ENCODE measurements at regions not wholly inside any gene's neighbourhood (a gene's known extent, or its start where the extent isn't known, plus 50 kb on each side); places are given as distances from the start of the nearest gene placed in this dataset.

DNA sequence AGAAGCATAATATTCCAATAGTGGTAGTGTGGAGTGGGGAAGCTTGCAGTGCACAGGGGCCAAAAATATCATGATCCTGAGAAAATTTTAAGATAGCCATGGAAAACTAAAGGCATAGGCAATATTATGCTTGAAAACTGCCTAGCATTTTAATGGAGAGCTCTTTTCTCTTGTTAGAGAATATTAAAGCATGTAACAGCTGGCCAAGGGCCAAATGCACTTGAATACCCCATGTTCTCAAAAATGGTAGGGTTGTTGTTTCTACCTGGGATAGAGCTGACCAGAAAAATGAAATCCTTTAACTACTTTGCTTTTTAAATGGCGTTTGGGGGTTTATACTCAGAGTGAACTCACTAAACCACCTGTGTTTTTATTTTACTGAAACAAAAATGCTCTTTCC, 739.6 kb upstream of the SLIT2 start:
- Histone ChIP-seq H3K9ac (replicated peaks; ENCODE audit: extremely low read depth, insufficient read depth, low read length) (no peak overlapping the region), H4K20me1 (replicated peaks; ENCODE audit: control insufficient read depth, extremely low read depth, insufficient read depth, low read length) (no peaks in the 10 kb centered on the region), H3K9me1 (replicated peaks; ENCODE audit: control insufficient read depth, extremely low read depth, insufficient read depth, low read length) (no peaks in the 10 kb centered on the region), H3K36me3 (ENCODE audit: control insufficient read depth in 2 of 2, extremely low read depth in 1 of 2, insufficient read depth in 2 of 2, low read length in 2 of 2) (no peaks in the 10 kb centered on the region), H3K79me2 (ENCODE audit: control insufficient read depth, insufficient read depth, low read length) (no peaks in the 10 kb centered on the region), H2AFZ (ENCODE audit: low read depth, low read length) (no peak overlapping the region), H3K4me3 (replicated peaks in 1 of 3; ENCODE audit: insufficient read depth in 1 of 3, low read depth in 1 of 3, low read length in 3 of 3) (no peak overlapping the region), H3K9me3 (replicated peaks; ENCODE audit: control insufficient read depth, insufficient read depth, low read length) (no peaks in the 10 kb centered on the region), H3K27ac (ENCODE audit: insufficient read depth, low read depth, low read length) (no peak overlapping the region), H3K4me1 (ENCODE audit: control insufficient read depth, extremely low read depth, insufficient read depth, low read length) (peaks cover 11% of the 10 kb centered on the region), H3K27me3 (ENCODE audit: control insufficient read depth in 2 of 2, insufficient read depth in 2 of 2, low read length in 2 of 2) (no peaks in the 10 kb centered on the region), H3K4me2 (ENCODE audit: insufficient read depth, low read length) (no peak overlapping the region)
- ChIA-PET CTCF (interaction anchor here (0.6 to 4.8 kb wide), 4 partner anchors 214 to 736 kb away, joined by 3 to 29 read pairs (median 3); no protein-coding TSS in a partner anchor), POLR2A (no interaction called here)
- TF ChIP-seq GATA2 (IDR thresholded peaks at IDR 0.05; ENCODE audit: insufficient read depth, insufficient read length, low read depth, low read length) (no peak), FOS (IDR thresholded peaks at IDR 0.05; ENCODE audit: borderline replicate concordance, insufficient read depth, low read length) (no peak), MYC (IDR thresholded peaks at IDR 0.05; ENCODE audit: low read depth, low read length) (no peak), POLR2A (IDR thresholded peaks at IDR 0.05; ENCODE audit: low read depth, low read length) (no peak), EZH2 (IDR thresholded peaks at IDR 0.05; ENCODE audit: borderline replicate concordance, low read depth, low read length, severe bottlenecking) (no peak), JUN (IDR thresholded peaks at IDR 0.05; ENCODE audit: borderline replicate concordance, insufficient read depth, insufficient read length, low read depth) (no peak), POLR2AphosphoS5 (IDR thresholded peaks at IDR 0.05; ENCODE audit: insufficient read depth, low read depth, low read length) (no peak)
- TF ChIP-seq, protein P1, sequence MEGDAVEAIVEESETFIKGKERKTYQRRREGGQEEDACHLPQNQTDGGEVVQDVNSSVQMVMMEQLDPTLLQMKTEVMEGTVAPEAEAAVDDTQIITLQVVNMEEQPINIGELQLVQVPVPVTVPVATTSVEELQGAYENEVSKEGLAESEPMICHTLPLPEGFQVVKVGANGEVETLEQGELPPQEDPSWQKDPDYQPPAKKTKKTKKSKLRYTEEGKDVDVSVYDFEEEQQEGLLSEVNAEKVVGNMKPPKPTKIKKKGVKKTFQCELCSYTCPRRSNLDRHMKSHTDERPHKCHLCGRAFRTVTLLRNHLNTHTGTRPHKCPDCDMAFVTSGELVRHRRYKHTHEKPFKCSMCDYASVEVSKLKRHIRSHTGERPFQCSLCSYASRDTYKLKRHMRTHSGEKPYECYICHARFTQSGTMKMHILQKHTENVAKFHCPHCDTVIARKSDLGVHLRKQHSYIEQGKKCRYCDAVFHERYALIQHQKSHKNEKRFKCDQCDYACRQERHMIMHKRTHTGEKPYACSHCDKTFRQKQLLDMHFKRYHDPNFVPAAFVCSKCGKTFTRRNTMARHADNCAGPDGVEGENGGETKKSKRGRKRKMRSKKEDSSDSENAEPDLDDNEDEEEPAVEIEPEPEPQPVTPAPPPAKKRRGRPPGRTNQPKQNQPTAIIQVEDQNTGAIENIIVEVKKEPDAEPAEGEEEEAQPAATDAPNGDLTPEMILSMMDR (IDR thresholded peaks at IDR 0.05; ENCODE audit: extremely low read depth in 1 of 2, insufficient read depth in 1 of 2, low read depth in 1 of 2, low read length in 2 of 2) = no peak
- TF ChIP-seq, protein P2, sequence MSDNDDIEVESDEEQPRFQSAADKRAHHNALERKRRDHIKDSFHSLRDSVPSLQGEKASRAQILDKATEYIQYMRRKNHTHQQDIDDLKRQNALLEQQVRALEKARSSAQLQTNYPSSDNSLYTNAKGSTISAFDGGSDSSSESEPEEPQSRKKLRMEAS (IDR thresholded peaks at IDR 0.05; ENCODE audit: insufficient read depth, insufficient read length) = no peak
- intact Hi-C loops (cut with micrococcal nuclease) (no loop called here), dilution Hi-C loops (cut with MboI; ENCODE audit: extremely low pct_ligation_motif_present, low sequenced_read_pairs) (no loop called here)
- DNase-seq (ENCODE audit: low read depth, low spot score) (no peak), FAIRE-seq (no peak)
- no TSS peak for BruUV-seq (replicated peaks)

Data from endothelial cell of umbilical vein (primary cell).